A673 (cell line): ENCODE measurements at regions not wholly inside any gene's neighbourhood (a gene's known extent, or its start where the extent isn't known, plus 50 kb on each side); places are given as distances from the start of the nearest gene placed in this dataset.

Experiments
- BruUV-seq: library from RNA; stranded (reverse); fragments of 400-500 nt; replicated peaks from 2 replicates; lab custom pipeline; 2021; lab: Mats Ljungman, UMichigan
- CTCF ChIA-PET: fragments of 300-600 bp; sonication (Branson Sonifier 250); formaldehyde crosslinking; loops from one replicate; lab custom pipeline; 2022; ENCODE audit warnings: antibody characterized with exemption; lab: Charles Lee
- POLR2A ChIA-PET: fragments of 300-600 bp; sonication (Branson Sonifier 250); formaldehyde crosslinking; loops from one replicate; lab custom pipeline; 2022; ENCODE audit warnings: antibody characterized with exemption; ENCODE audit not compliant: low non-redundant PET; lab: Charles Lee
- DNase-seq: peaks from one replicate; pipeline ENCODE4 v3.0.0-alpha.2; 2015; ENCODE audit warnings: low spot score
- H3K27ac ChIP-seq: fragments of 200-600 bp; sonication (generic); 2 replicates; pipeline ENCODE4 v1.5.1; 2016; ENCODE audit warnings: mixed run types, low read depth, mild to moderate bottlenecking, mixed read lengths, antibody characterized with exemption, low read length; ENCODE audit not compliant: poor library complexity, severe bottlenecking
- H3K27me3 ChIP-seq: fragments of 200-600 bp; sonication (generic); replicated peaks from 2 replicates; pipeline ENCODE4 v1.6.1; 2017; ENCODE audit warnings: mixed run types, low read depth, mild to moderate bottlenecking, mixed read lengths, antibody characterized with exemption, low read length; ENCODE audit not compliant: insufficient read depth, poor library complexity
- H3K36me3 ChIP-seq: fragments of 200-600 bp; sonication (generic); 2 replicates; pipeline ENCODE4 v1.6.1; 2016; ENCODE audit warnings: mixed run types, mild to moderate bottlenecking, mixed read lengths, antibody characterized with exemption, low read length; ENCODE audit not compliant: insufficient read depth, poor library complexity, severe bottlenecking
- H3K4me1 ChIP-seq: fragments of 200-600 bp; sonication (generic); 2 replicates; pipeline ENCODE4 v1.6.1; 2017; ENCODE audit warnings: mixed run types, mild to moderate bottlenecking, mixed read lengths, antibody characterized with exemption, low read length; ENCODE audit not compliant: insufficient read depth, poor library complexity, severe bottlenecking
- H3K4me3 ChIP-seq: fragments of 200-600 bp; sonication (generic); 2 replicates; pipeline ENCODE4 v1.5.1; 2016; ENCODE audit warnings: low read depth, mixed run types, mild to moderate bottlenecking, mixed read lengths, low read length; ENCODE audit not compliant: poor library complexity, severe bottlenecking
- H3K9me3 ChIP-seq: fragments of 200-600 bp; sonication (generic); 2 replicates; pipeline ENCODE4 v1.6.1; 2016; ENCODE audit warnings: mixed run types, low read depth, mild to moderate bottlenecking, mixed read lengths, antibody characterized with exemption, low read length; ENCODE audit not compliant: poor library complexity, severe bottlenecking
- CTCF ChIP-seq: fragments of 300-800, 200-600 bp; sonication (generic); conservative IDR thresholded peaks from 2 replicates; pipeline ENCODE4 v1.5.1; 2017; ENCODE audit warnings: low read depth, mild to moderate bottlenecking, antibody characterized with exemption, low read length, moderate library complexity, mixed read lengths
- EZH2 ChIP-seq: fragments of 200-600 bp; sonication (generic); IDR thresholded peaks from 2 replicates; pipeline ENCODE4 v1.6.1; 2017; ENCODE audit warnings: borderline replicate concordance, low read depth, mild to moderate bottlenecking, mixed read lengths, antibody characterized with exemption, low read length; ENCODE audit not compliant: poor library complexity, severe bottlenecking
- intact Hi-C: fragments of 100-400 bp; cut with micrococcal nuclease; formaldehyde crosslinking; loops from one replicate; pipeline ENCODE4 v1.10.0; 2022; ENCODE audit not compliant: unreplicated experiment

GRCh38 chr2:113809076-113809736, 52.8 kb upstream of the SLC35F5 start:
- CTCF ChIA-PET: no interaction called here
- intact Hi-C loops: no loop called here

GRCh38 chr2:113807721-113808120, 51.3 kb upstream of the SLC35F5 start:
- ChIA-PET CTCF (no interaction called here), POLR2A (no interaction called here)
- H3K27me3 ChIP-seq: no peaks in the 10 kb centered on the region
- no TSS peak for BruUV-seq
- DNase-seq: no peak
- H3K4me3 ChIP-seq: no peak overlapping the region
- TF ChIP-seq EZH2: no peak
- TF ChIP-seq CTCF: no peak
- no peaks in the 10 kb centered on the region for H3K4me1 ChIP-seq
- no peaks in the 10 kb centered on the region for H3K9me3 ChIP-seq
- intact Hi-C loops: no loop called here
- H3K27ac ChIP-seq: no peak overlapping the region
- no peaks in the 10 kb centered on the region for H3K36me3 ChIP-seq

More at GRCh38 chr2:113809076-113809736, 52.8 kb upstream of the SLC35F5 start:
- Histone ChIP-seq H3K36me3 (no peaks in the 10 kb centered on the region), H3K4me1 (no peaks in the 10 kb centered on the region), H3K27me3 (no peaks in the 10 kb centered on the region), H3K9me3 (no peaks in the 10 kb centered on the region), H3K4me3 (no peak overlapping the region), H3K27ac (no peak overlapping the region)
- POLR2A ChIA-PET: interaction anchor here (0.6 kb wide), 1 partner anchor 1032 kb away, joined by 11 read pairs; no protein-coding TSS in a partner anchor
- no peak for TF ChIP-seq CTCF
- TF ChIP-seq EZH2: no peak
- BruUV-seq: no TSS peak
- DNase-seq: no peak

- DNase-seq: no peak
- no TSS peak for BruUV-seq
- TF ChIP-seq CTCF: no peak
- TF ChIP-seq EZH2: no peak
- no peaks in the 10 kb centered on the region for H3K27me3 ChIP-seq
- no peaks in the 10 kb centered on the region for H3K4me1 ChIP-seq
- intact Hi-C loops: no loop called here
- ChIA-PET POLR2A (no interaction called here), CTCF (no interaction called here)
- no peak overlapping the region for H3K4me3 ChIP-seq
- no peak overlapping the region for H3K27ac ChIP-seq
- H3K36me3 ChIP-seq: no peaks in the 10 kb centered on the region
- H3K9me3 ChIP-seq: no peaks in the 10 kb centered on the region
These were observed 49.9 kb upstream of the SLC35F5 start for GRCh38 chr2:113806217-113806913.
